A549 (cell line): ENCODE measurements at regions not wholly inside any gene's neighbourhood (a gene's known extent, or its start where the extent isn't known, plus 50 kb on each side); places are given as distances from the start of the nearest gene placed in this dataset.

Source experiments
- CBX2 ChIP-seq: fragments of 200-600 bp; sonication (generic); IDR thresholded peaks from 2 replicates; pipeline ENCODE4 v1.6.1; 2016; ENCODE audit warnings: low read depth, mild to moderate bottlenecking, borderline replicate concordance
- CTCF ChIP-seq: fragments of >200 bp; sonication (Bioruptor Twin); formaldehyde crosslinking; IDR thresholded peaks from 3 replicates; pipeline ENCODE4 v1.5.1; 2016
- ELK1 ChIP-seq: fragments of 150-350 bp; IDR thresholded peaks from 2 replicates; pipeline ENCODE4 v1.6.1; 2014; ENCODE audit warnings: low read depth, mild to moderate bottlenecking, low read length
- MAX ChIP-seq: IDR thresholded peaks from 2 replicates; pipeline ENCODE4 v1.6.1; 2012
- POLR2A ChIP-seq: IDR thresholded peaks from 2 replicates; pipeline ENCODE4 v1.6.1; 2012; ENCODE audit warnings: mild to moderate bottlenecking, low read length
- REST ChIP-seq: fragments of 200-600 bp; sonication (generic); IDR thresholded peaks from 2 replicates; pipeline ENCODE4 v1.6.1; 2016; ENCODE audit warnings: antibody characterized with exemption, mild to moderate bottlenecking, moderate library complexity

- TF ChIP-seq CTCF (no peak), POLR2A (no peak), CBX2 (no peak), REST (no peak), MAX (no peak), ELK1 (no peak)
Observed at GRCh38 chr9:91118704-91119025, 243.1 kb downstream of the AUH start.
